ENCODE measurements at regions not wholly inside any gene's neighbourhood (a gene's known extent, or its start where the extent isn't known, plus 50 kb on each side); places are given as distances from the start of the nearest gene placed in this dataset.

DNA sequence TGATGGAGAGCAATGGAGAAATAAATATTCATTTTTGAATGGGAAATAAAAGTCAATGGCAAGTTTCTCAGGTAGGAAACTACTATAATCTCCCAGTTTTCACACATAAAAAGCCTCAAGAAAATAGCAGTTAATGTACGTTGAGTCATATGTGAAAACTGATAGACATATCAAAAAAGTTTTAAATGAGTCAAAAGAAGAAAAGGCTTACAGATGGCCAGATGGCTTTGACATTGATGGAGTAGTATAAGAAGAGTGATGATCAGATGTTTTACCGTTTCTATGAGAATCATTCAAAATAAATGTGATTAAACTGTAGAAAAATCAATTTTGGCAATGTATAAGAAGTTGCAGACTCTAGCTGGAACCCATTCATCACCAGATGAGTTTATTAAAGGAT lies 97.8 kb downstream of the LLPH start:
- TF ChIP-seq CTCF (conservative IDR thresholded peaks at IDR 0.05; ENCODE audit: low read length) = no peak
- TF ChIP-seq EZH2phosphoT487 (IDR thresholded peaks at IDR 0.05; ENCODE audit: borderline replicate concordance, low read depth, low read length) = no peak
